HT-29 (cell line): ENCODE measurements at regions not wholly inside any gene's neighbourhood (a gene's known extent, or its start where the extent isn't known, plus 50 kb on each side); places are given as distances from the start of the nearest gene placed in this dataset.

Source experiments
- DNase-seq: peaks from one replicate; pipeline ENCODE4 v3.0.0-alpha.2; 2015; ENCODE audit warnings: low spot score

DNA sequence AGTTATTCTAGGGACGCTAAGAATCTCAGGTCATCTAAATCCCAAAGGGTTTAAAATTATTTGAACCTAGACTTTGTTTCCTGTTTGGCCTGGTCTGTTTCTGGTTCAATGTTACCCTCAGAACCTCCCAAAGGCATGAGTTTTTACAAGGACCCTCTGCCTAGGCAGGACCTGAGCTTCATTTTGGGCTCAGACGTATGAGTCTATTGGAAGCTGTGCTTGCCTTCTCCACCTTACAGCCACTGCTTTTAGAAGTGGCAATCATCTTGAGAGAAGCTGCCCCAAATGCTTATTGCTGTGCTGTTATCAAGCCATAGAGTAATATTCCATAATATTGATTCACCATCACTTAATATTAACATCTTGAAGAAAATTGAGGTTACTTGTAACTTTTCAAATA is 510.4 kb downstream of the TLE4 start:
- DNase-seq: no peak

DNA sequence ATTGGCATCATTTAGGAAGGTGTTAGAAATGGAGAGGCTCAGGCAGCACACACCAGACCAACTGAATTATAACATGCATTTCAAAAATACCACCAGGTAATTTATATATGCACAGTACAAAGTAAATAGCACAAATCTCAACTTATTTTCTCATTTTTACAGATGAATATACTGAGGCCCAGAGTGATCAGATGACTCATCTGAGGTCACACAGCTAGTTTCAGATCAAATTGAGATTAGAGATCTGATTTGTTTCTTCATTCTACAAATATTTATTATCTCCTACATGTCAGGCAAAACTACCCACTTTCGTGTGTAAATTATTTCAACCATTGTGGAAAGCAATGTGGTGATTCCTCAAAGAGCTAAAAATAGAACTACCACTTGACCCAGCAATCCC is 507.1 kb downstream of the TLE4 start:
- no peak for DNase-seq

DNA sequence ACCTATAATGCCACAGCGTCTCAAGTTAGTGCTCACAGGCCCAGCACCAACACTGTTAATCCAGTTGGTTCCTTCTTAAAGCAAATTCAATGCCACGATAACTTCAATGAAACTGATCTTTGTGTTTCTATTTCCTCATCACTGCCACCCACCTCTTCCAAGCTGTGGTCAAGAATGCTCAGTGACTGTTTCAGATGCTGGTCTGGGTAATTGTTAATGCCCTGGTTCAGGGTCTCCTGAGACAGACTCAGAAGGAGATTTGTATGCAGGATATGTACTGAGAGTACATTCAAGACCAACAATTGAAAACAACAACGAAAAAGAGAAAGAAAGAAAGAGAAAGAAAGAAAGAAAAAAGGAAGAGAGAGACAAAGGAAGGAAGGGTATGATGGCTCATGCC is 505.3 kb downstream of the TLE4 start:
- no peak for DNase-seq

DNA sequence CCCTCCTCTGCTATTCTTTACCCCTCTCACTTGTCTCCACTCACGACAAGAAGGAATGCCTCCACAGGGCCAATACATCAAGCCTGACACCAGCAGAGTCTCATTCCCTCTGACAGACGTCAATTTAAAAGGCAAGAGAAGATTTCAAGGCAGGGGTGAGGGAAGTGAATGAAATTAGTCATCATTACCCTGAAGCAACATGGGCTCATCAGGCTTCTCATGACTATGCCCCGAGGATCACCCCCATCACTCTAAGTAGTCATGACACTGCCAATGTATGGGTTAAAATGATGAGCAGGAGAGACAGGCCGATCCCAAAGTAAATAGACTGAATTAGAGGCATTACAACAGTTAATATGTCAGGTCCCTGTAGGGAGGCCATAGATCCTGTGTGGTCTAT is 504.4 kb downstream of the TLE4 start:
- no peak for DNase-seq

DNA sequence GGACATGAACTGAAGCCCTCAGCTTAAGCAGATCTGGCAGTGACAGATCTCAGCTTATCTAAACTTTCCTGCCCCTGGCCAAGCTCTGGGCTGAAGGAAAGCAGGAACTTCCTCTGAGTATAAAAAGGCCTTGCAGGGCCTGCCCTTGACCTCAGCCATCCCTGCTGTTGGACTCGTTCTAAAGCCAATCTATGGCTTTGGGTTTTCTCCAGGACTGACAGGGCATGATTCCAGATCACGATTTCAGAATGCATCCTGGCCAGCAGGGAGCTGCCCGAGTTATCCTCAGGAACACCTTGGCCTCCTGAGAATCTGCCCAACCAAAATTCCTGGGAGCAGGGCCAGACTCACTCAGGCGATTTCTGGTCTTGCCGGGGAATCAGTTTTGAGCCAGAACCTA is 502.7 kb downstream of the TLE4 start:
- no peak for DNase-seq

DNA sequence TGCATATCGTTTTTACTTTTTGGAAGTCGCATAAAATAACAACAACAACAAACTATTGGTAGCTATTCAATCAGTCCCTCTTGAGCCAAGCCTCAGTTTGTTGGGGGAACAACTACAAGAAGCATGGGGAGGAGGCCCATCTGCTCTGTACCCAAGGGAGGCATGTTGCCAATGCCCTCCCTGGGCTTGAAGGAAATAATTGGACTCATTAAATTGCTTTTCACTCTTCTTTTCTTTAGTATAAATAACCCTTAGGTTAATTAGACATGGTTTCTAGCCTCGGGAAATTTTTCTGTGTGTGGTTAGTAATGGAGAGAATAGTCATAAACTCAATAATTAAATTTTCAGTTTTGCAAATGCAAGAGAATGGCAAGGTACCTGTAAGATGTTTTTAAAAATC is 500.7 kb downstream of the TLE4 start:
- no peak for DNase-seq

DNA sequence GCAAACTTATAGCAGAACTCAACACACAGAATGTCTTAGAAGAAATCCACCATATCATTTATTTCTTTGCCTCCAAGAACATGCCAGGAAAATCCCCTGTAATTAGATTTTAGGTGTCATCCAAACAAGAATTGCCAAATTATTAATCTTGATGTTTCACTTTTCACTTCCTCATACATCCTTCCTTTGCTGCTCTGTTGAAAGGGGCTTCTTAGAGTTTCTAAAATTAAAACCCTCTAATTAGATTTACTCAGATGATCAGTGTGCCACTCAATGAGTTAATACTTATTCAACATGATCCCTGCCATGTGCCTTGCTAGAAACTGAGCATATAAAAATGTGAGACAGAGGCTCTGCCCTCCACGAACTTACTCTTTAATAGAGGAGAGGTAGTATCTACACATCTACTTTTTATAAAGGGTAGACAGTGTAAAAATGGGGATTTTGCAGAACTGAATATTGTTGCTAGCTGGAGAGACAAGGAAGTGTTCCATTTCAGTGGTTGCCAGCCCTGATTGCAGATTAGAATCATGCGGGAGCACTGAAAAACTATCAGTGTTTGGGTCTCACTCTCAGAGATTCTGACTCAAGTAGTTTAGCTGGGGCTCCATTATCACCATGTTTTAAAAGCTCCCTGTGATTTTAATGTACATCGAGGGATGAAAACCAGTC is 498.4 kb downstream of the TLE4 start:
- no peak for DNase-seq

DNA sequence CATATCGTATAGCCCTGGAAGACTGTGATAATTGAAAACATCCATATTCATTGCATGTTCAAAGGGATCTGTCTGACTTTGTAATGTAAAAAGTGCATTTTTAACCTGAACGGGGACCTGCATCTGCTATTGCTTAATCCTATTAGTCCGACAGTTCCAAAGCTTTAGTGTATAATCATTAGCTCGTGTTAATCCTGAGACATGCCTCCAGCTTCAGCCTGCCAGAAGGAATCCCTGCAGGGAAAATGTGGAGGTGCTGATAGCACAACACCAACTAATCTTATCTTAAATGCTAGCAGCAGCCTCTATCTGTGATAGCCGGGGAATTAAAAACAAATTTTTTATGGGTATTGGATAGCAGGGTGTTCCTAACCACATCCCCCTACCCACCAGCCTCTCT is 495.2 kb downstream of the TLE4 start:
- no peak for DNase-seq

DNA sequence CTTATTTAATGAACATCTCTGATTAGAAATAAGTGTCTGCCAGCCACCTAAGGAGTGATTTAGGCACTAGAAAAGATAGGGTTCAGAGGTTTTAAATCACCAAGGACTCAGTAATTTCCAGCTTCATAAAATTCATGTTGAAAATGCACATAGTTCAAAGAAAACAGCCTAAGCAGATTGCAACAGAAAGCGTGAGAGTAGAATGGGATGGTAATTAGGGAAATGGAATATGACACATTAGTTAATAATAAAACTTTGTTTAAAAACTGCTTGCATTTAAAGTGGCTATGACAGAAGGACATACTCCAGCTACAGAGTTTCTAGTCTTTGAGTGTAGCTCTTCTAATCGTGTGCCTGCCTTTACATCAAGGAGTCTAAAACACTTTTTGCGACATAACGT is 490.8 kb downstream of the TLE4 start:
- DNase-seq: no peak

DNA sequence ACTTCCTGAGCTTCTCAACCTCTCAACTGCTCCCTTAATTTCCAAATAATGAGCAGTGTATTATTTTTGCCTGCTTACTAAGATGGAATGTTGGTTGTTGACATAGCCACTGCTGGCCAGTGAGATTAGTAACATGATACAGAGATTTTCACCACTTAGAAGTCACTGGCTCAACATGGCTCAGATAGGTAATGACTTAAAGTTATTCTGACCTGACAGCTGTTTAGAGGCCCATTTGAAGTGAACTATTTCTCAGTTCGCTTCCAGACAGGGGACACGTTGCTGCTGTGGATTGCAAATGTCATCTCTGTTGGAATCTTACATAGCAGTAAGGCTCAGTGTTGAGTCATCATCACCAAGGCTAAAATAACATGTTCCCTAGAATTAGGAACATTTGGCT is 490.2 kb downstream of the TLE4 start:
- no peak for DNase-seq

DNA sequence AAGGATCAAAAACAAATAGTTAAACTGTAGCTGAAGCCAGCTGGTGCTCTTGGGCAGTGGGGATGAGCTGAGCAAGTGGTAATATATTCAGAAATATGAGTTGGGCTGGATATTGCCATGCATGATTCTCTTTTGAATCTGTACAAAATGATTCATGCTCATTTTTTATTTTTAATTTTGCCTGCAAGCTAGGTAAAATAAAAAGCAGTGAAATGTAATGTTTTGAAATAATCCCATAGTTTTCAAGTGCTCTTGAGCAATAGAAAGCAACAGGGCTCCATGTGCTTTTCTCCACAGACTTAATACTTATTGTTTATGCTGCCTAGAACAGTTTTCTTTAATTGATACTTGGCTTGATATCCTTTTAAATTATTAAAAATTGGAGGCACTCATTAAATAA is 489.3 kb downstream of the TLE4 start:
- no peak for DNase-seq

DNA sequence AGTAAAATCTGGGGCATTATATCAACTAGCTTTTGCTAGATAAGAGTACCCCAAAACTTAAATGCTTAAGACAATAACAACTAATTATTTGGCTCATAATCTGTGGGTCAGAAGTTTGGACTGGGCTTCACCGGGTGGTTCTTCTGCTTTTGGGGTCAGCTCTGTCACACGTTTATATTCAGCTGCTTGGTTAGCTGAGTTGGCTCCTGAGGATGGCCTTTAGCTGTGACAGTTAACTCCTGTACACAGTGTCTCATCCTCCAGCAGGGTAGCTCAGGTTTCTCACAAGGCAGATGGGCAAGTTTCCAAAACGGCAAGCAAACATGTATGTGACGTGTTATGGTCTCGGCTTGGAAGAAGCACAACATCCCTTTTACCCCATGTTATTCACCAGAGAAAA is 488.2 kb downstream of the TLE4 start:
- DNase-seq: no peak

DNA sequence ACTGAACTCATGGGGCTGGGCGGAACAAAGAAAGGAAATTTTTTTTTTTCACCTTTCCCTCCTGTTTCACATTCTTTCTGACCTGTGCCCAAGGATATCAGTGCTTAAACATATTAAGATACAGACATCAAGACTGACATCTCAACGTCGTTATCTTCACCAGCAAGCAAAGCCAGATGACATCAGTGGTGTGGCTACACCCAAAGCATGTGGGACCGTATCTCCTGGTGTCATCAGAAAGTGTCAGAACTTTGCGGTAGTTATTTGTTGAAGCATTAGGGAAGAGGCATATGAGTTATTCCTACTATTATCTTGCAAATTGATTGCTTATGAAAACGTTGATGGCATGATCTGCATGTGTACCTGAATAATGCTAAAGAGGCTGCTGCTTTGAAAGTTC is 487.4 kb downstream of the TLE4 start:
- DNase-seq: no peak

DNA sequence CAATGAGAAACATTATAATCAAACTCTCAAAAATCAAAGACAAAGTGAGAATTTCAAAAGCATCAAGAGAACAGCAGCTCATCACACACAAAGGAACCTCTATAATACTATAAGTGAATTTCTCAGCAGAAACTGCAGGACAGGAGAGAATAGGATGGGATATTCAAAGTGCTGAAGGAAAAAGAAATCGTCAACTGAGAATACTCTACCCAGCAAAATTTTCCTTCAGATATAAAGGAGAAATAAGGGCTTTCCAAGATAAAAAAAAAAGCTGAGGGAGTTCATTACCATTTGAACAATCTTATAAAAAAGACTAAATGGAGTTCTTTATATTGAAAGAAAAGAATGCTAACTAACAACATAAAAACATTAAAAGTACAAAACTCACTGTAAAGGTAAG is 481.1 kb downstream of the TLE4 start:
- DNase-seq: no peak

DNA sequence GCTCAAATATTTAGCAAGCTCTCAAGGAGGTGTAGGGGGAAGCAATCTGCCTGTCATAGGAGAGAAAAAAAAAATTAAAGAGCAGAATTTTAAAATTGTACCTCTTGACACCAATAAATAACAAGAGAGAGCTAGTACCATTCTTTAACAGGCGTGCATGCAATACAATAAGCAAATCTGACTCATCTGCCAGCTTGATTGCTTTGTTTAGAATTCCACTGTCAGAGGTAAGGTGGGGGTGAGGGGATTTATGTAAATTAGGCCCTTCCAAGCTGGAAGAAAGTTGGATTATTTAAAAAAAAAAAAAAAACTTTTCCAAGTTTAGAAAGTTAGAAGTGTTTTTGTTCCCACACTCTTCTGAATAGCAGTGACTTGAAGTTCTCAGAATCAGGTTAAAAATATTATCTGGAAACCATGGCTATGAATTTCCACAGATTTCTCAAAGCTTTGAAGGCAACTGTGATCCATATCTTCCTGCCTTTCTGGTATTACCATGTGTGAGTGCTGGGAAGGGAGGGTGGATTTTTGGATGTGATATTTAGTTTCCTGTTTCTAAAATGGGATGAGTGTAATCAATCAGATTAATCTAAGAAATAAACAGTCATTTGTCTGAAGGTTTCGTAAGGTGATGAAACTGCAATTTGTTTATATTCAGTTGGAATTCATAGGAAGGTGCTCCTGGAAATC is 477.5 kb downstream of the TLE4 start:
- no peak for DNase-seq

DNA sequence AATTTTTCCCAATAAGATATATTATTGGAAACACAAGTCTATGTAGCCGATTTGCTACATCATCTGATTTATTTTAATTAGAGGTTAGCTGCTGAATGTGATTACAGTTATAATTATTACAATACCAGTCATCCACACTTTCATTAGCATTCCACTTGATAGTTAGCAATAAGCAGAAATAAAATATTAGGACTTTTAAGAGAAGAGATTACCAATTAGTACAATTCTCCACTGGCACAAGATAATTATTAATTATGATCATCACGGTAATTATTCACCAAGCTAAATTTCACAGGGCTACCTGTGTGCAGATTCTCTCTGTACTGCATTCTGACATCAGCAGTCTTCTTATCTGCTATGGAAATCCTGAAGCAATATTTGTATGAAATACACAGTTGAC is 474.7 kb downstream of the TLE4 start:
- DNase-seq: no peak

DNA sequence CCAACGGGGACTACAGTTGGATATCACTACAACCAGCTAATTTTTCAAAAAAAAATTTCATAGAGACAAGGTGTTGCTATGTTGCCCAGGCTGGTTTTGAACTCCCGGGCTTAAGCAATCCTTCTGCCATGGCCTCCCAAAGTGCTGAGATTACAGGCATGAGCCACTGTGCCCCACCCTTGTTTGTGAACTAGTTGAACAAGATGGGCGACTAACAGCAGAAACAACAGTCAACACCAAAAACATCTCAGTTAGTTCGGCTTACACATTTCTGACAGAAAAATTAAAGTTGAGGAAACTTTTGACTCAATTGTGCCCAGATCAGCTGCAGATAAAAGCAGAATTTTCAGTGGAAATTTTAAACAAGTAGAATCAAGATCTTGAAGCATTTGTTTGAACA is 470.1 kb downstream of the TLE4 start:
- no peak for DNase-seq

DNA sequence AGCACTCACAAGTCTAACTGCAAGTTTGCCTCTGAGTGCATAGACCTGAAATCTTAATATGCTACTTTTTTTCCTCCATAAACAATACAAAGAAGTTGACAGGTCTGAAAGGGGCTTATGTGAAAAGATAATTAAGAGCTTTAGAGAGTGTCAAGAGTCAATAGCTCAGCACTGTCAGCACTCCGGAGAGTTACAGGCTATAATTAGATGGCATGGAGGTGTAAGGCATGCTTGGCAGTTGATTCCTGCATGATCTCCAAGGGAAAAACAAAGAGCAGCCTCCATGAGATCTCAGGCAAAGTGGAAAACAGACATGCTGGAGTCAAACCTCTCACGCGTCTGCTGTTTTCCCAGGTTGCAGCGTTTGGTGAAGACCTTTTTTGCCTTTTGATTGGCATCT is 468.7 kb downstream of the TLE4 start:
- no peak for DNase-seq

DNA sequence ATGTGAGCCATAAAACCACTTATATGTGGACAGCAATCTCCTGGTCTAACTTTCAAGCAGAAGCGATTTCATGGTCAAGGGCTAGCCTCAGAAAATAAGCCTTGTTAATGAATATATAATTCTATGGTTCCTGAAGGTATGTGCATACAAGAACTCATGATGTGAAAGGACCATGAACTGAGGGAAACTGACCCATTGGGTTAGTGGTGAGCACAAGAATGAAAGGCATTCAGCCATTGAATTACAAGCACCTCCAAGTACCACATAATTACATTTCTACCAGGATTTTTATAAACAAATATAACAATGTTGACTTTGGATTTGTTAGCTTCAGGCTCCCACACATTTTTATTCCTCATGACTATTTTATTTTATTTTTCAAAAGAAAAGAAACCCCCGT is 459.0 kb downstream of the TLE4 start:
- DNase-seq: no peak

DNA sequence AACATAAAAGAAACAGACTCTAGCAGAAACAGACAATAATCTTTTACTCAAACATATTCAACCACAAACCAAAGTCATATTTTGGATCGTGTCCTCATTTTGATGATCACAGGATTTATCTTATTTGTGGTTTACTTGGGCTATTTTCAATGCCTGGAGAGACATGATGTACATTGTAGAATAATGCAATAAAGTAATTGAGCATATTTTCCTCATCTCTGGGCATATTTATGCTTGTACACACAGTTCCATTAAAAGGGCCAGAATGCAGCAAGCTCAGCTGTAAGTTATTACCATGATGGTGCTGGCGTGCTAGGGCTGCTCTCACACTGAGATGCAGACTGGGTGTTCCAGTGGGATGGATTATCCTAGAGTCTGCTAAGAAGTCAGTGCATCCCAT is 456.7 kb downstream of the TLE4 start:
- DNase-seq: no peak

DNA sequence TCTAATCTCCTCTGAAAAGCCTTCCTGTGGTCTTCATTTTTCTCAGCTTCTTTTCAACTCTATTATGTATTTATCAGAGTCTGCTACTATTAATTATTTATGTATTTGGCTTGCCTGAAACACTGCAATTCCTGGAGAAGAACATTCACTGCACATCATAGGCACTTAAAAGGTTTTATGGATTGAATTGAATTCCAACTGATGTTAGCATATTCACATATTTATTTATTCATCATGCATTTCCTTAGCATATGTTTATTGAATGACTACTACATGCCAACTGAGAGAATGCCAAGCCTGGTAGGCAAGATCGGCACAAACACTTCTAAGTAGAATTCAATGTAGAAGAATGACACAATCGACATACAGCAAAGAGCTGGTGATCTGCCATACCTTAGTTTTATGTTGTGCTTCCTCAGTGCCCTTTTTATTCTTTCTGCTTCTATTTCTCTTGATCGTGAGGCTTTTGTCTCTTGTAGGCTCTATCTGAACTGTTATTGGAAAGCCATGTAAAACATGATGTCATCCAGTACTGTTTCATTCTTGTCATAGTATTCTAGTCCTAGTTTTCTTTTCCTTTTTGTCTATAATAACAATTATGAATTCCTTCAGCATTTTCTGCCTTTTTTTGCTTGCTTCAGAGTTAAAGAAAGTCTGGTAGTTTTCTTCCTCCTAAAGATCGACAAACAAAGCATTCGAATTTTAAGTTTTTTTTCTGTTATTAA is 454.2 kb downstream of the TLE4 start:
- DNase-seq: no peak

DNA sequence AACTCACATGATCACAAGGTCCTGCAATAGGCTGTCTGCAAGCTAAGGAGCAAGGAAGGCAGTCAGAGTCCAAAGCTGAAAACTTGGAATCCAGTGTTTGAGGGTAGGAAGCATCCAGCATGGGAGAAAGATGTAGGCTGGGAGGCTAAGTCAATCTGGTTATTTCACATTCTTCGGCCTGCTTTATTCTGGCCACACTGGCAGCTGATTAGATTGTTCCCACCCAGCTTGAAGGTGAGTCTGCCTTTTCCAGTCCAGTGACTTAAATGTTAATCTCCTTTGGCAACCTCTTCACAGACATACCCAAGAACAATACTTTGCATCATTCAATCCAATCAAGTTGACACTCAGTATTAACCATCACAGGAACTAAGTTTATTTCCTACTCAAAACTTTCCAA is 453.4 kb downstream of the TLE4 start:
- DNase-seq: no peak

DNA sequence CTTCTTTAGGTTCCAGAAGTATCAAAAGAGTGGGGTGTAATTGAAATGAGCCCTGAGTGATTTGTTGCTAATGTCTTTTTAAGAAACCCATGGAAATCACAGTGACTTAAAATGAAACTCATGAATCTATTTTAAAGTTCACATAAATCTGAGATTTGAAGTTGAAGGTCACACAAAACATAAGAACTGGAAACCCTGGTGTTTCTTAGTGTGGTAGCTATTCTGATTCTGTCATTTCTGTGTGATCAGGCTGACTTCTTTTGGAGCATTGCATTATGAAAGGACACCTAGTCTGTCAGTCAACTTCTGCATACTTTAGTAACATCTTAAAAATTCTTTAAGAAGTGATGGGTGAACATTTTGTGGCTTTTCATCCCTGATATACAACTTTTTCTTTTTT is 448.8 kb downstream of the TLE4 start:
- DNase-seq: no peak
